DND-41 (cell line): ENCODE measurements at regions not wholly inside any gene's neighbourhood (a gene's known extent, or its start where the extent isn't known, plus 50 kb on each side); places are given as distances from the start of the nearest gene placed in this dataset.

ENCODE experiments used
- ATAC-seq: fragments of 200-7000 bp; cut with Tn5 transposase; 3 replicates; pipeline ENCODE4 v1.9.1; 2021; ENCODE audit warnings: low read depth; ENCODE audit not compliant: insufficient read depth
- DNase-seq: peaks from one replicate; pipeline ENCODE4 v3.0.0-alpha.2; 2020
- H2AFZ ChIP-seq: 2 replicates; pipeline ENCODE4 v1.6.0; 2012; ENCODE audit warnings: low read depth, low read length
- H3K27ac ChIP-seq: 2 replicates; pipeline ENCODE4 v1.5.1; 2012; ENCODE audit warnings: low read length, inconsistent platforms
- H3K27me3 ChIP-seq: fragments of 200-600 bp; sonication (generic); 2 replicates; pipeline ENCODE4 v1.6.0; 2012; ENCODE audit warnings: low read length, mild to moderate bottlenecking, inconsistent platforms; ENCODE audit not compliant: insufficient read depth, poor library complexity
- H3K36me3 ChIP-seq: 2 replicates; pipeline ENCODE4 v1.5.1; 2012; ENCODE audit warnings: low read length, inconsistent platforms; ENCODE audit not compliant: insufficient read depth
- H3K4me1 ChIP-seq: 2 replicates; pipeline ENCODE4 v1.5.1; 2012; ENCODE audit warnings: mild to moderate bottlenecking, low read length; ENCODE audit not compliant: insufficient read depth
- H3K4me2 ChIP-seq: 2 replicates; pipeline ENCODE4 v1.6.0; 2012; ENCODE audit warnings: mild to moderate bottlenecking, moderate library complexity, low read length, inconsistent platforms; ENCODE audit not compliant: insufficient read depth
- H3K4me3 ChIP-seq, 2 experiments: fragments of 200-600 bp in 1 of 2; shearing (Covaris generic) in 1 of 2; 2 replicates each; pipeline ENCODE4 v1.5.1; 2012 to 2016; ENCODE audit warnings: inconsistent platforms in 2 of 2, low read length in 2 of 2, mild to moderate bottlenecking in 2 of 2, low read depth in 1 of 2, moderate library complexity in 1 of 2
- H3K79me2 ChIP-seq: 2 replicates; pipeline ENCODE4 v1.6.0; 2012; ENCODE audit warnings: low read length, inconsistent platforms; ENCODE audit not compliant: insufficient read depth
- H3K9ac ChIP-seq: 2 replicates; pipeline ENCODE4 v1.6.0; 2012; ENCODE audit warnings: low read depth, mild to moderate bottlenecking, inconsistent platforms, low read length, moderate library complexity
- H3K9me3 ChIP-seq: 2 replicates; pipeline ENCODE4 v1.5.1; 2012; ENCODE audit warnings: low read length, moderate library complexity, mild to moderate bottlenecking, inconsistent platforms; ENCODE audit not compliant: insufficient read depth, severe bottlenecking
- H4K20me1 ChIP-seq: 2 replicates; pipeline ENCODE4 v1.6.0; 2012; ENCODE audit warnings: low read length; ENCODE audit not compliant: insufficient read depth
- CTCF ChIP-seq: IDR thresholded peaks from 2 replicates; pipeline ENCODE4 v1.5.1; 2012; ENCODE audit warnings: borderline replicate concordance, low read length, moderate library complexity, mild to moderate bottlenecking; ENCODE audit not compliant: poor library complexity, severe bottlenecking; ENCODE audit errors: extremely low read depth
- EZH2 ChIP-seq: IDR thresholded peaks from 3 replicates; pipeline ENCODE4 v1.6.1; 2012; ENCODE audit warnings: borderline replicate concordance, low read depth, mild to moderate bottlenecking, moderate library complexity, low read length, inconsistent platforms; ENCODE audit not compliant: severe bottlenecking

- Histone ChIP-seq H3K27ac (no peak overlapping the region), H3K9ac (no peak overlapping the region), H3K79me2 (no peaks in the 10 kb centered on the region), H3K4me3 (no peak overlapping the region), H3K9me3 (peaks cover 6% of the 10 kb centered on the region), H3K4me1 (no peaks in the 10 kb centered on the region), H3K4me2 (no peak overlapping the region), H4K20me1 (no peaks in the 10 kb centered on the region), H3K36me3 (no peaks in the 10 kb centered on the region), H2AFZ (no peak overlapping the region), H3K27me3 (no peaks in the 10 kb centered on the region)
- TF ChIP-seq CTCF (no peak), EZH2 (no peak)
- ATAC-seq (no peak), DNase-seq (no peak)
These were observed 133.4 kb upstream of the FGGY start for GRCh38 chr1:59163268-59164092.

- ATAC-seq, result no peak
These were observed 132.5 kb upstream of the FGGY start for GRCh38 chr1:59164371-59164770.

DNA sequence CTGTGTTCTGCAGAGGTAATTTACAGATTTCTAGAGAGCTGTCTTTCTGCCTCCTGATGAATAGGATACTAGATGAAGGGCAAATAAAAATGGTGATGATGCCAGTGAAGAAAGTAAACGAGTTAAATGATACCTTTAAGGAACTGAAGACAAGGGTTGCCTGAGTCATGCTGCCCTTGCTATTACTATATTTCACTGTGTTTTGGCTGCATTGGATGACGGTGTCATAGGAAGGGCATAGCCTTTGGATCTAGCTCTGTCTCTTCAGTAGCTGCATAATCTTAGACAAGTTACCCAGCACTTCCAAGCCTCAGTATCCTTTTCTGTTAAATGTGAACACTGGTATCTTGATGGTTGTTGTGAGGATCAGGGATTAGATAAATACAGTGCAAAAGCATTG lies 131.5 kb upstream of the FGGY start:
- Histone ChIP-seq H4K20me1 (no peaks in the 10 kb centered on the region), H2AFZ (no peak overlapping the region), H3K4me1 (no peaks in the 10 kb centered on the region), H3K9ac (no peak overlapping the region), H3K27me3 (no peaks in the 10 kb centered on the region), H3K27ac (no peak overlapping the region), H3K4me3 (no peak overlapping the region), H3K9me3 (no peaks in the 10 kb centered on the region), H3K36me3 (no peaks in the 10 kb centered on the region), H3K4me2 (no peak overlapping the region), H3K79me2 (no peaks in the 10 kb centered on the region)
- no peak for DNase-seq
- ATAC-seq, result no peak
- TF ChIP-seq EZH2 (no peak), CTCF (no peak)

More at GRCh38 chr1:59164371-59164770, 132.5 kb upstream of the FGGY start:
- H2AFZ ChIP-seq, result no peak overlapping the region
- H4K20me1 ChIP-seq, result no peaks in the 10 kb centered on the region
- H3K4me1 ChIP-seq, result no peaks in the 10 kb centered on the region
- no peak overlapping the region for H3K27ac ChIP-seq
- no peaks in the 10 kb centered on the region for H3K9me3 ChIP-seq
- H3K27me3 ChIP-seq, result no peaks in the 10 kb centered on the region
- H3K36me3 ChIP-seq, result no peaks in the 10 kb centered on the region
- no peak overlapping the region for H3K4me2 ChIP-seq
- H3K4me3 ChIP-seq, result no peak overlapping the region
- DNase-seq, result no peak
- no peaks in the 10 kb centered on the region for H3K79me2 ChIP-seq
- TF ChIP-seq EZH2, result no peak
- no peak for TF ChIP-seq CTCF
- H3K9ac ChIP-seq, result no peak overlapping the region

- H3K9ac ChIP-seq, result no peak overlapping the region
- no peak for TF ChIP-seq CTCF
- no peak for TF ChIP-seq EZH2
- no peaks in the 10 kb centered on the region for H3K9me3 ChIP-seq
- no peaks in the 10 kb centered on the region for H3K79me2 ChIP-seq
- H3K27me3 ChIP-seq, result no peaks in the 10 kb centered on the region
- H3K27ac ChIP-seq, result no peak overlapping the region
- H3K4me1 ChIP-seq, result no peaks in the 10 kb centered on the region
- ATAC-seq (no peak), DNase-seq (no peak)
- H3K36me3 ChIP-seq, result no peaks in the 10 kb centered on the region
- H3K4me2 ChIP-seq, result no peak overlapping the region
- H4K20me1 ChIP-seq, result no peaks in the 10 kb centered on the region
- H2AFZ ChIP-seq, result no peak overlapping the region
- H3K4me3 ChIP-seq, result no peak overlapping the region
These were observed 127.2 kb upstream of the FGGY start for GRCh38 chr1:59169703-59170102.
